HepG2 (cell line): ENCODE measurements at regions not wholly inside any gene's neighbourhood (a gene's known extent, or its start where the extent isn't known, plus 50 kb on each side); places are given as distances from the start of the nearest gene placed in this dataset.

Experiments used
- ATAC-seq: fragments of 200-7000 bp; cut with Tn5 transposase; 3 replicates; pipeline ENCODE4 v1.9.1; 2020; ENCODE audit warnings: mild to moderate bottlenecking, moderate library complexity
- BruUV-seq: library from RNA; stranded (reverse); fragments of 400-500 nt; replicated peaks from 2 replicates; lab custom pipeline; 2021; lab: Mats Ljungman, UMichigan
- CTCF ChIA-PET: fragments of 300-600 bp; formaldehyde crosslinking; extraction: SDS; loops from one replicate; lab custom pipeline; 2021; ENCODE audit warnings: low total read pairs, inconsistent platforms, low intra/inter-chr PET ratio; lab: Yijun Ruan, JAX
- POLR2A ChIA-PET: fragments of 350-600 bp; sonication (Branson Sonifier 250); formaldehyde crosslinking; loops from one replicate; lab custom pipeline; 2020; ENCODE audit warnings: antibody characterized with exemption, inconsistent platforms; lab: Yijun Ruan, JAX
- DNase-seq: peaks from one replicate; pipeline ENCODE4 v3.0.0-alpha.2; 2015; ENCODE audit warnings: low spot score
- FAIRE-seq: peaks from 3 replicates; lab custom pipeline; 2011; peaks lifted over from hg19 to GRCh38; lab: Jason Lieb, UNC
- H2AFZ ChIP-seq: one replicate; pipeline ENCODE4 v1.6.1; 2011; ENCODE audit warnings: low read length, inconsistent platforms
- H3K27ac ChIP-seq: fragments of 300-600 bp; 3 replicates; pipeline ENCODE4 v1.8.0; 2011; ENCODE audit warnings: mixed run types, mild to moderate bottlenecking, mixed read lengths, low read length, inconsistent platforms; ENCODE audit not compliant: insufficient read depth; ENCODE audit errors: extremely low read length
- H3K27me3 ChIP-seq, 2 experiments: fragments of 200-600 bp in 1 of 2; 2 replicates in 1 of 2; 3 replicates in 1 of 2; pipeline versions ENCODE4 v1.6.0 to v1.8.0; 2011; ENCODE audit warnings: low read length in 2 of 2, mild to moderate bottlenecking in 2 of 2, moderate library complexity in 2 of 2, inconsistent platforms in 1 of 2; ENCODE audit not compliant: insufficient read depth in 2 of 2, control insufficient read depth in 1 of 2
- H3K36me3 ChIP-seq, 2 experiments: fragments of 200-600 bp in 1 of 2; replicated peaks in 1 of 2; 2 replicates in 1 of 2; 3 replicates in 1 of 2; pipeline versions ENCODE4 v1.5.1 to v1.8.0; 2011; ENCODE audit warnings: low read length in 2 of 2, inconsistent platforms in 1 of 2; ENCODE audit not compliant: insufficient read depth in 2 of 2, control insufficient read depth in 1 of 2
- H3K4me1 ChIP-seq: 2 replicates; pipeline ENCODE4 v1.5.1; 2012; ENCODE audit warnings: low read length, inconsistent platforms; ENCODE audit not compliant: insufficient read depth
- H3K4me2 ChIP-seq: 2 replicates; pipeline ENCODE4 v1.6.0; 2011; ENCODE audit warnings: low read depth, low read length, inconsistent platforms
- H3K4me3 ChIP-seq, 3 experiments: fragments of 200-600 bp in 1 of 3; sonication (generic), shearing (Covaris generic) in 1 of 3; replicated peaks in 1 of 3; 2 replicates each; pipeline ENCODE4 v1.5.1; 2011 to 2016; ENCODE audit warnings: low read length in 3 of 3, inconsistent platforms in 2 of 3, low read depth in 2 of 3, mild to moderate bottlenecking in 2 of 3, control low read depth in 1 of 3, mixed read lengths in 1 of 3; ENCODE audit not compliant: insufficient read depth in 1 of 3
- H3K79me2 ChIP-seq: one replicate; pipeline ENCODE4 v1.6.1; 2011; ENCODE audit warnings: low read length, inconsistent platforms; ENCODE audit not compliant: insufficient read depth
- H3K9ac ChIP-seq: 2 replicates; pipeline ENCODE4 v1.6.0; 2011; ENCODE audit warnings: mild to moderate bottlenecking, low read depth, low read length, inconsistent platforms; ENCODE audit not compliant: insufficient read depth
- H3K9me3 ChIP-seq: 2 replicates; pipeline ENCODE4 v1.5.1; 2012; ENCODE audit warnings: mild to moderate bottlenecking, low read length
- H4K20me1 ChIP-seq: 2 replicates; pipeline ENCODE4 v1.6.0; 2011; ENCODE audit warnings: inconsistent platforms, mild to moderate bottlenecking, low read length, moderate library complexity; ENCODE audit not compliant: insufficient read depth
- ELF4 ChIP-seq: sonication (generic); formaldehyde crosslinking; IDR thresholded peaks from 2 replicates; pipeline ENCODE4 v1.5.0; 2020; ENCODE audit warnings: missing genetic modification reagents, mild to moderate bottlenecking, moderate library complexity, borderline replicate concordance
- ERF ChIP-seq: IDR thresholded peaks from 2 replicates; pipeline ENCODE4 v1.6.1; 2018; ENCODE audit warnings: missing biosample characterization, missing genetic modification reagents
- GABPB1 ChIP-seq: IDR thresholded peaks from 2 replicates; pipeline ENCODE4 v1.6.1; 2016; ENCODE audit warnings: mild to moderate bottlenecking, missing genetic modification reagents, moderate library complexity, missing compliant biosample characterization
- HMGXB3 ChIP-seq: sonication (generic); formaldehyde crosslinking; IDR thresholded peaks from 2 replicates; pipeline ENCODE4 v1.4.0; 2020; ENCODE audit warnings: missing genetic modification reagents, borderline replicate concordance
- MYNN ChIP-seq: sonication (generic); formaldehyde crosslinking; IDR thresholded peaks from 2 replicates; pipeline ENCODE4 v1.4.0; 2020; ENCODE audit warnings: mild to moderate bottlenecking, low read depth, missing genetic modification reagents
- NFKBIZ ChIP-seq: IDR thresholded peaks from 2 replicates; pipeline ENCODE4 v1.6.1; 2018; ENCODE audit warnings: missing genetic modification reagents, missing compliant biosample characterization
- RFX1 ChIP-seq: fragments of 450-650 bp; IDR thresholded peaks from 2 replicates; pipeline ENCODE4 v1.6.1; 2017
- SKI ChIP-seq: fragments of 450-650 bp; IDR thresholded peaks from one replicate; pipeline ENCODE4 v1.6.1; 2018; ENCODE audit warnings: mild to moderate bottlenecking; ENCODE audit not compliant: partially characterized antibody
- ZBTB49 ChIP-seq: sonication (generic); formaldehyde crosslinking; IDR thresholded peaks from 2 replicates; pipeline ENCODE4 v1.4.0; 2020; ENCODE audit warnings: missing genetic modification reagents, borderline replicate concordance
- ZFP90 ChIP-seq: sonication (generic); formaldehyde crosslinking; IDR thresholded peaks from 2 replicates; pipeline ENCODE4 v1.8.0; 2022; ENCODE audit warnings: missing genetic modification reagents, mild to moderate bottlenecking, inconsistent platforms, borderline replicate concordance
- ZNF232 ChIP-seq: sonication (generic); formaldehyde crosslinking; IDR thresholded peaks from 2 replicates; pipeline ENCODE4 v1.4.0; 2020; ENCODE audit warnings: missing genetic modification reagents, borderline replicate concordance
- ZNF282 ChIP-seq: fragments of 450-650 bp; IDR thresholded peaks from 2 replicates; pipeline ENCODE4 v1.6.1; 2018; ENCODE audit not compliant: partially characterized antibody
- ZNF317 ChIP-seq: sonication (generic); formaldehyde crosslinking; IDR thresholded peaks from 2 replicates; pipeline ENCODE4 v1.5.0; 2020; ENCODE audit warnings: mild to moderate bottlenecking, missing genetic modification reagents
- WGBS: methylation state at CpG from one replicate; pipeline ENCODE4 v1.1.6; 2017; ENCODE audit warnings: low lambda C conversion rate; 5-methylcytosine and 5-hydroxymethylcytosine counted together
- in situ Hi-C: cut with HindIII; loops from 2 replicates; pipeline ENCODE4 v1.10.0; 2017; ENCODE audit warnings: low pct_unique_long_range_greater_than_20kb; ENCODE audit not compliant: extremely low pct_ligation_motif_present
- intact Hi-C: fragments of 100-400 bp; cut with micrococcal nuclease; formaldehyde crosslinking; loops from one replicate; pipeline ENCODE4 v1.10.0; 2022; ENCODE audit not compliant: unreplicated experiment
- TF ChIP-seq, protein P1 (sequence below): sonication (generic); formaldehyde crosslinking; IDR thresholded peaks from 2 replicates; pipeline ENCODE4 v1.4.0; 2020; ENCODE audit warnings: missing genetic modification reagents

GRCh38 chr3:118478706-118479276 is 555.9 kb downstream of the IGSF11 start:
- BruUV-seq, result no TSS peak
- Histone ChIP-seq H3K79me2 (no peaks in the 10 kb centered on the region), H3K4me2 (no peak overlapping the region), H3K9ac (no peak overlapping the region), H3K9me3 (no peaks in the 10 kb centered on the region), H3K27ac (no peak overlapping the region), H3K27me3 (no peaks in the 10 kb centered on the region), H3K4me3 (no peak overlapping the region), H3K4me1 (no peaks in the 10 kb centered on the region), H3K36me3 (no peaks in the 10 kb centered on the region), H2AFZ (no peak overlapping the region), H4K20me1 (no peaks in the 10 kb centered on the region)
- FAIRE-seq (no peak), DNase-seq (no peak), ATAC-seq (no peak)
- WGBS, result 1% methylated on average over 8 of the region's 8 CpGs
- in situ Hi-C loops, result no loop called here
- CTCF ChIA-PET, result no interaction called here
- POLR2A ChIA-PET, result no interaction called here
- intact Hi-C loops, result no loop called here
- TF ChIP-seq ZBTB49 (CRISPR knock-in tag) (no peak), ELF4 (CRISPR knock-in tag) (no peak), MYNN (CRISPR knock-in tag) (no peak), RFX1 (no peak), SKI (no peak), ZNF317 (CRISPR knock-in tag) (no peak), ZNF282 (no peak), GABPB1 (no peak), ZNF232 (CRISPR knock-in tag) (no peak), HMGXB3 (no peak), NFKBIZ (CRISPR knock-in tag) (no peak), ERF (no peak), ZFP90 (no peak)
- TF ChIP-seq, protein P1, sequence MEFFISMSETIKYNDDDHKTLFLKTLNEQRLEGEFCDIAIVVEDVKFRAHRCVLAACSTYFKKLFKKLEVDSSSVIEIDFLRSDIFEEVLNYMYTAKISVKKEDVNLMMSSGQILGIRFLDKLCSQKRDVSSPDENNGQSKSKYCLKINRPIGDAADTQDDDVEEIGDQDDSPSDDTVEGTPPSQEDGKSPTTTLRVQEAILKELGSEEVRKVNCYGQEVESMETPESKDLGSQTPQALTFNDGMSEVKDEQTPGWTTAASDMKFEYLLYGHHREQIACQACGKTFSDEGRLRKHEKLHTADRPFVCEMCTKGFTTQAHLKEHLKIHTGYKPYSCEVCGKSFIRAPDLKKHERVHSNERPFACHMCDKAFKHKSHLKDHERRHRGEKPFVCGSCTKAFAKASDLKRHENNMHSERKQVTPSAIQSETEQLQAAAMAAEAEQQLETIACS (CRISPR knock-in tag), result no peak
